B cell (primary cell): ENCODE measurements at regions not wholly inside any gene's neighbourhood (a gene's known extent, or its start where the extent isn't known, plus 50 kb on each side); places are given as distances from the start of the nearest gene placed in this dataset.

ENCODE experiments used
- ATAC-seq: fragments of 200-7000 bp; cut with Tn5 transposase; one replicate; pipeline ENCODE4 v1.10.0; 2021; ENCODE audit warnings: low read depth, mild to moderate bottlenecking, moderate number of reproducible peaks, moderate library complexity
- CTCF ChIA-PET: fragments of 350-600 bp; sonication (Branson Sonifier 250); formaldehyde crosslinking; loops from one replicate; lab custom pipeline; 2021; ENCODE audit warnings: antibody characterized with exemption, inconsistent platforms; lab: Charles Lee
- POLR2A ChIA-PET: fragments of 350-600 bp; sonication (Branson Sonifier 250); formaldehyde crosslinking; loops from one replicate; lab custom pipeline; 2021; ENCODE audit warnings: antibody characterized with exemption; lab: Charles Lee
- DNase-seq: peaks from one replicate; pipeline ENCODE4 v3.0.0; 2013
- H2AFZ ChIP-seq: 2 replicates; pipeline ENCODE4 v1.6.1; 2012; ENCODE audit warnings: mild to moderate bottlenecking, low read depth, low read length; ENCODE audit not compliant: insufficient read depth, poor library complexity, severe bottlenecking
- H3K27ac ChIP-seq, 2 donors: 1 replicate in 1 of 2; 2 replicates in 1 of 2; pipeline ENCODE4 v1.5.1; 2012 to 2013; ENCODE audit warnings: low read length in 2 of 2, mild to moderate bottlenecking in 2 of 2, moderate library complexity in 1 of 2
- H3K27me3 ChIP-seq, 4 experiments: fragments of 200-600 bp in 1 of 4; sonication (generic) in 1 of 4; replicated peaks in 1 of 4; 1 replicate in 2 of 4; 2 replicates in 2 of 4; pipeline versions ENCODE4 v1.6.1 to v1.7.0; 2013 to 2016; ENCODE audit warnings: low read length in 3 of 4, mild to moderate bottlenecking in 2 of 4, mixed read lengths in 1 of 4, moderate library complexity in 1 of 4; ENCODE audit not compliant: insufficient read depth in 4 of 4, control insufficient read depth in 3 of 4; ENCODE audit errors: control extremely low read depth in 1 of 4
- H3K36me3 ChIP-seq, 2 experiments: replicated peaks in 1 of 2; 1 replicate in 1 of 2; 2 replicates in 1 of 2; pipeline versions ENCODE4 v1.6.1 to v1.7.1; 2013; ENCODE audit warnings: low read length in 1 of 2; ENCODE audit not compliant: insufficient read depth in 2 of 2, control insufficient read depth in 1 of 2; ENCODE audit errors: control extremely low read depth in 1 of 2, extremely low read depth in 1 of 2
- H3K4me1 ChIP-seq, 2 donors: fragments of 200-600 bp in 1 of 2; sonication (generic) in 1 of 2; 1 replicate in 1 of 2; 2 replicates in 1 of 2; pipeline versions ENCODE4 v1.5.1 to v1.6.1; 2013 to 2017; ENCODE audit warnings: low read length in 2 of 2; ENCODE audit not compliant: control insufficient read depth in 2 of 2, insufficient read depth in 2 of 2
- H3K4me2 ChIP-seq: replicated peaks from 2 replicates; pipeline ENCODE3; 2012; ENCODE audit warnings: mild to moderate bottlenecking, low read depth, low read length; ENCODE audit not compliant: poor library complexity, severe bottlenecking
- H3K4me3 ChIP-seq, 5 experiments: fragments of 200-600 bp in 1 of 5; sonication (generic) in 1 of 5; 1 replicate in 3 of 5; 2 replicates in 2 of 5; pipeline versions ENCODE4 v1.5.1 to v1.7.0; 2011 to 2016; ENCODE audit warnings: low read length in 4 of 5, mild to moderate bottlenecking in 4 of 5, low read depth in 2 of 5, control low read depth in 1 of 5, moderate library complexity in 1 of 5; ENCODE audit not compliant: insufficient read depth in 1 of 5; ENCODE audit errors: control extremely low read depth in 1 of 5, extremely low read depth in 1 of 5
- H3K79me2 ChIP-seq: fragments of 200-600 bp; sonication (generic); one replicate; pipeline ENCODE4 v1.6.0; 2016; ENCODE audit warnings: low read length; ENCODE audit not compliant: control insufficient read depth, insufficient read depth
- H3K9ac ChIP-seq: fragments of 200-600 bp; sonication (generic); 2 replicates; pipeline ENCODE4 v1.6.1; 2017; ENCODE audit warnings: mild to moderate bottlenecking, low read length, moderate library complexity
- H3K9me3 ChIP-seq, 3 donors: one replicate each; pipeline versions ENCODE4 v1.6.1 to v1.7.1; 2013; ENCODE audit warnings: low read length in 2 of 3; ENCODE audit not compliant: control insufficient read depth in 2 of 3, insufficient read depth in 1 of 3; ENCODE audit errors: control extremely low read depth in 1 of 3
- H4K20me1 ChIP-seq: 2 replicates; pipeline ENCODE4 v1.6.0; 2012; ENCODE audit warnings: mild to moderate bottlenecking, low read length; ENCODE audit not compliant: insufficient read depth, control insufficient read depth, poor library complexity, severe bottlenecking
- H3K27ac Mint-ChIP-seq: one replicate; pipeline ENCODE4 v1.8.0; 2021; ENCODE audit warnings: mixed read lengths
- H3K27me3 Mint-ChIP-seq: one replicate; pipeline ENCODE4 v1.8.0; 2021; ENCODE audit warnings: mixed read lengths
- H3K4me1 Mint-ChIP-seq: one replicate; pipeline ENCODE4 v1.8.0; 2021; ENCODE audit warnings: mixed read lengths
- H3K4me3 Mint-ChIP-seq: one replicate; pipeline ENCODE4 v1.8.0; 2021; ENCODE audit warnings: mixed read lengths
- H3K9me3 Mint-ChIP-seq: one replicate; pipeline ENCODE4 v1.8.0; 2022; ENCODE audit warnings: mixed read lengths; ENCODE audit not compliant: insufficient read depth
- EZH2 ChIP-seq: IDR thresholded peaks from 2 replicates; pipeline ENCODE4 v1.6.1; 2012; ENCODE audit warnings: borderline replicate concordance, low read depth, mild to moderate bottlenecking, moderate library complexity, low read length; ENCODE audit not compliant: insufficient read depth, poor library complexity, severe bottlenecking
- WGBS: methylation state at CpG from one replicate; pipeline ENCODE4 v1.1.5; 2013; ENCODE audit warnings: missing lambda C conversion rate; ENCODE audit not compliant: insufficient coverage; 5-methylcytosine and 5-hydroxymethylcytosine counted together
- intact Hi-C: fragments of 100-400 bp; cut with micrococcal nuclease; formaldehyde crosslinking; loops from one replicate; pipeline ENCODE4 v1.10.0; 2022
- TF ChIP-seq, protein P1 (sequence below): fragments of 200-600 bp; IDR thresholded peaks from one replicate; pipeline ENCODE4 v1.8.0; 2022; ENCODE audit warnings: antibody characterized with exemption, mild to moderate bottlenecking

DNA sequence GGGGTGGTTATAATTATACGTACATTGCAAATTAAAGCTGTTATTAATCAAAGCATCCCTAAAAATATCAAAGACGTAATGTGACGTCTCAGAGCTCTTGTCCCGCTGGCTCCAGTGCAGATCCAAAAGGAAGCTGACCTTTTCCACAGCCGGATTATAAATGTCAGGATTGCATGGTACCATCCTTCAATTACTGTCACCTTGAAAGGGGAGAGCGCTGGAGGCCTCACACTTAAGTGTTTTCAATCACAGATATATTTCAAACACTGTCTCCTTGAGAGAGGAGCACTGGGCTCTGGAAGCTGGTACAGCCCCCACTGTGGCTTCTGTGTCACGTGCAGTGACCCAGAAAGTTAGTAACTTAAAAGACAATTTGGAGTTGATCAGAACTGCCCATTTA lies 94.2 kb downstream of the AIPL1 start:
- ATAC-seq (no peak), DNase-seq (no peak)
- no peaks in the 10 kb centered on the region for H3K36me3 ChIP-seq
- intact Hi-C loops = no loop called here
- TF ChIP-seq EZH2 = no peak
- TF ChIP-seq, protein P1, sequence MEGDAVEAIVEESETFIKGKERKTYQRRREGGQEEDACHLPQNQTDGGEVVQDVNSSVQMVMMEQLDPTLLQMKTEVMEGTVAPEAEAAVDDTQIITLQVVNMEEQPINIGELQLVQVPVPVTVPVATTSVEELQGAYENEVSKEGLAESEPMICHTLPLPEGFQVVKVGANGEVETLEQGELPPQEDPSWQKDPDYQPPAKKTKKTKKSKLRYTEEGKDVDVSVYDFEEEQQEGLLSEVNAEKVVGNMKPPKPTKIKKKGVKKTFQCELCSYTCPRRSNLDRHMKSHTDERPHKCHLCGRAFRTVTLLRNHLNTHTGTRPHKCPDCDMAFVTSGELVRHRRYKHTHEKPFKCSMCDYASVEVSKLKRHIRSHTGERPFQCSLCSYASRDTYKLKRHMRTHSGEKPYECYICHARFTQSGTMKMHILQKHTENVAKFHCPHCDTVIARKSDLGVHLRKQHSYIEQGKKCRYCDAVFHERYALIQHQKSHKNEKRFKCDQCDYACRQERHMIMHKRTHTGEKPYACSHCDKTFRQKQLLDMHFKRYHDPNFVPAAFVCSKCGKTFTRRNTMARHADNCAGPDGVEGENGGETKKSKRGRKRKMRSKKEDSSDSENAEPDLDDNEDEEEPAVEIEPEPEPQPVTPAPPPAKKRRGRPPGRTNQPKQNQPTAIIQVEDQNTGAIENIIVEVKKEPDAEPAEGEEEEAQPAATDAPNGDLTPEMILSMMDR = no peak
- H4K20me1 ChIP-seq = no peaks in the 10 kb centered on the region
- 87% methylated on average over 5 of the region's 7 CpGs for WGBS
- Mint-ChIP-seq H3K27ac (no peak overlapping the region), H3K9me3 (no peaks in the 10 kb centered on the region), H3K4me1 (no peaks in the 10 kb centered on the region), H3K27me3 (peaks cover 11% of the 10 kb centered on the region), H3K4me3 (no peak overlapping the region)
- no peak overlapping the region for H3K4me3 ChIP-seq
- no peak overlapping the region for H3K4me2 ChIP-seq
- ChIA-PET POLR2A (no interaction called here), CTCF (no interaction called here)
- H3K27me3 ChIP-seq = no peaks in the 10 kb centered on the region
- H2AFZ ChIP-seq = no peak overlapping the region
- no peak overlapping the region for H3K9ac ChIP-seq
- no peaks in the 10 kb centered on the region for H3K79me2 ChIP-seq
- H3K9me3 ChIP-seq = no peaks in the 10 kb centered on the region
- H3K27ac ChIP-seq = no peak overlapping the region
- no peaks in the 10 kb centered on the region for H3K4me1 ChIP-seq

DNA sequence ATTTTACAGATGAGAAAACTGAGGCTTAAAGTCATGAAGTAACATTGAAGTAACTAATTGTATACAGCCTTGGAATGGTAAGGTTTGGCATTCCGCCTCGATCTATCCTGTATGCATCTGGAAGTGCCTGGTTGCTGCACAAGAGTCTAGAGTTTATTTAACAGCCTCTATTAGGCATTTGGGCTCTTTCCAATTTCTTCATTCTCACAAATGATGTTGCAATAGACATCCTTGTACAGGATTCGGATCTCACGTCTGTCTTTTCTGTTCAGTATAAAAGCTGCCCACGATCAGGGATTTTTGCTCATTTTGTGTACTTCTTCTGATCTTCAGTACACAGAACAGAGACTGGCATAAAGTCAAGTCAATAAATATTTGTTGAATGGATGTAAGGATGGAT lies 100.5 kb downstream of the AIPL1 start:
- H3K27me3 ChIP-seq = no peaks in the 10 kb centered on the region
- no peak overlapping the region for H3K9ac ChIP-seq
- Mint-ChIP-seq H3K27me3 (peaks cover 12% of the 10 kb centered on the region), H3K9me3 (no peaks in the 10 kb centered on the region), H3K27ac (no peak overlapping the region), H3K4me1 (no peaks in the 10 kb centered on the region), H3K4me3 (no peak overlapping the region)
- no peak overlapping the region for H3K4me3 ChIP-seq
- ChIA-PET POLR2A (no interaction called here), CTCF (no interaction called here)
- H4K20me1 ChIP-seq = no peaks in the 10 kb centered on the region
- H3K4me1 ChIP-seq = no peaks in the 10 kb centered on the region
- 83% methylated on average over 2 of the region's 5 CpGs for WGBS
- ATAC-seq = no peak
- intact Hi-C loops = no loop called here
- TF ChIP-seq, protein P1 = no peak
- no peak for TF ChIP-seq EZH2
- no peak overlapping the region for H2AFZ ChIP-seq
- no peaks in the 10 kb centered on the region for H3K9me3 ChIP-seq
- H3K27ac ChIP-seq = no peak overlapping the region
- no peak for DNase-seq
- H3K79me2 ChIP-seq = no peaks in the 10 kb centered on the region
- no peak overlapping the region for H3K4me2 ChIP-seq
- no peaks in the 10 kb centered on the region for H3K36me3 ChIP-seq
